PC-9 (cell line): ENCODE measurements at regions not wholly inside any gene's neighbourhood (a gene's known extent, or its start where the extent isn't known, plus 50 kb on each side); places are given as distances from the start of the nearest gene placed in this dataset.

Experiments used
- BruUV-seq: library from RNA; stranded (reverse); fragments of 400-500 nt; replicated peaks from 2 replicates; lab custom pipeline; 2021; lab: Mats Ljungman, UMichigan
- CTCF ChIA-PET: fragments of 300-600 bp; sonication (Branson Sonifier 250); formaldehyde crosslinking; loops from one replicate; lab custom pipeline; 2022; ENCODE audit warnings: antibody characterized with exemption; lab: Charles Lee
- POLR2A ChIA-PET: fragments of 300-600 bp; sonication (Branson Sonifier 250); formaldehyde crosslinking; loops from one replicate; lab custom pipeline; 2022; ENCODE audit warnings: antibody characterized with exemption; ENCODE audit not compliant: unreplicated experiment; lab: Charles Lee
- DNase-seq, 2 experiments: peaks; one replicate each; pipeline versions ENCODE4 v3.0.0 to v3.0.0-alpha.2; 2015 to 2022; ENCODE audit warnings: mixed read lengths in 1 of 2
- H2AFZ ChIP-seq: fragments of 200-600 bp; sonication (generic); 2 replicates; pipeline ENCODE4 v1.8.1; 2017; ENCODE audit warnings: antibody characterized with exemption
- H3F3A ChIP-seq: fragments of 200-600 bp; sonication (generic); 2 replicates; pipeline ENCODE4 v1.8.1; 2017; ENCODE audit warnings: antibody characterized with exemption, mild to moderate bottlenecking, low read depth; ENCODE audit not compliant: insufficient read depth
- H3K27ac ChIP-seq: fragments of 200-600 bp; sonication (generic); 2 replicates; pipeline ENCODE4 v1.6.1; 2016; ENCODE audit warnings: mixed run types
- H3K27me3 ChIP-seq: fragments of 200-600 bp; sonication (generic); 2 replicates; pipeline ENCODE4 v1.6.1; 2016; ENCODE audit warnings: low read depth, mixed run types; ENCODE audit not compliant: insufficient read depth
- H3K36me3 ChIP-seq: fragments of 200-600 bp; sonication (generic); 2 replicates; pipeline ENCODE4 v1.6.1; 2016; ENCODE audit warnings: low read depth, mixed run types
- H3K4me1 ChIP-seq: fragments of 200-600 bp; sonication (generic); replicated peaks from 2 replicates; pipeline ENCODE4 v1.6.1; 2016; ENCODE audit warnings: mixed run types; ENCODE audit not compliant: insufficient read depth
- H3K4me2 ChIP-seq: fragments of 200-600 bp; sonication (generic); 2 replicates; pipeline ENCODE4 v1.6.1; 2017; ENCODE audit warnings: mixed run types
- H3K4me3 ChIP-seq: fragments of 200-600 bp; sonication (generic); 2 replicates; pipeline ENCODE4 v1.6.1; 2016; ENCODE audit warnings: mixed run types
- H3K79me2 ChIP-seq: fragments of 200-600 bp; sonication (generic); 2 replicates; pipeline ENCODE4 v1.6.1; 2017; ENCODE audit warnings: low read depth, mixed run types
- H3K9me2 ChIP-seq: fragments of 200-600 bp; sonication (generic); 2 replicates; pipeline ENCODE4 v1.8.1; 2017; ENCODE audit warnings: mild to moderate bottlenecking; ENCODE audit not compliant: insufficient read depth
- H3K9me3 ChIP-seq: fragments of 200-600 bp; sonication (generic); 2 replicates; pipeline ENCODE4 v1.8.1; 2016; ENCODE audit warnings: low read depth; ENCODE audit not compliant: insufficient read depth
- H4K20me1 ChIP-seq: fragments of 200-600 bp; sonication (generic); 2 replicates; pipeline ENCODE4 v1.8.1; 2017; ENCODE audit not compliant: insufficient read depth
- CTCF ChIP-seq: fragments of 200-600 bp; sonication (generic); conservative IDR thresholded peaks from 2 replicates; pipeline ENCODE4 v1.6.1; 2017; ENCODE audit warnings: mixed run types, antibody characterized with exemption, mild to moderate bottlenecking, moderate library complexity
- EZH2 ChIP-seq: fragments of 200-600 bp; sonication (generic); IDR thresholded peaks from 2 replicates; pipeline ENCODE4 v1.8.0; 2017; ENCODE audit warnings: antibody characterized with exemption, low read depth
- intact Hi-C: fragments of 100-400 bp; cut with micrococcal nuclease; formaldehyde crosslinking; loops from one replicate; pipeline ENCODE4 v1.10.0; 2022; ENCODE audit not compliant: unreplicated experiment

- Histone ChIP-seq H3K4me1 (no peaks in the 10 kb centered on the region), H3K9me2 (no peaks in the 10 kb centered on the region; the same call in 1 of the 2 replicates), H4K20me1 (no peaks in the 10 kb centered on the region), H3K9me3 (0 out of 2 replicates have a peak, but pooled peaks cover 6% of the 10 kb centered on the region), H3K79me2 (no peaks in the 10 kb centered on the region), H2AFZ (no peak overlapping the region), H3K4me3 (no peak overlapping the region), H3F3A (no peaks in the 10 kb centered on the region), H3K36me3 (no peaks in the 10 kb centered on the region), H3K4me2 (no peak overlapping the region), H3K27ac (no peak overlapping the region), H3K27me3 (no peaks in the 10 kb centered on the region)
- ChIA-PET POLR2A (no interaction called here), CTCF (no interaction called here)
- TF ChIP-seq EZH2 (no peak), CTCF (no peak)
- DNase-seq: no peak
- intact Hi-C loops: no loop called here
- BruUV-seq: no TSS peak
Measured at GRCh38 chr7:24175603-24176002, 108.4 kb upstream of the NPY start.

- no TSS peak for BruUV-seq
- no peak for DNase-seq
- ChIA-PET CTCF (no interaction called here), POLR2A (no interaction called here)
- TF ChIP-seq CTCF (no peak), EZH2 (no peak)
- Histone ChIP-seq H3K27me3 (no peaks in the 10 kb centered on the region), H3K4me2 (no peak overlapping the region), H3K36me3 (no peaks in the 10 kb centered on the region), H3K79me2 (no peaks in the 10 kb centered on the region), H3K9me2 (no peaks in the 10 kb centered on the region; the same call in 1 of the 2 replicates), H3K9me3 (0 out of 2 replicates have a peak, but pooled peaks cover 6% of the 10 kb centered on the region), H3K4me1 (no peaks in the 10 kb centered on the region), H3K27ac (no peak overlapping the region), H4K20me1 (no peaks in the 10 kb centered on the region), H3K4me3 (no peak overlapping the region), H3F3A (no peaks in the 10 kb centered on the region), H2AFZ (no peak overlapping the region)
- intact Hi-C loops: no loop called here
Measured at GRCh38 chr7:24178811-24179570, 105.0 kb upstream of the NPY start.

DNA sequence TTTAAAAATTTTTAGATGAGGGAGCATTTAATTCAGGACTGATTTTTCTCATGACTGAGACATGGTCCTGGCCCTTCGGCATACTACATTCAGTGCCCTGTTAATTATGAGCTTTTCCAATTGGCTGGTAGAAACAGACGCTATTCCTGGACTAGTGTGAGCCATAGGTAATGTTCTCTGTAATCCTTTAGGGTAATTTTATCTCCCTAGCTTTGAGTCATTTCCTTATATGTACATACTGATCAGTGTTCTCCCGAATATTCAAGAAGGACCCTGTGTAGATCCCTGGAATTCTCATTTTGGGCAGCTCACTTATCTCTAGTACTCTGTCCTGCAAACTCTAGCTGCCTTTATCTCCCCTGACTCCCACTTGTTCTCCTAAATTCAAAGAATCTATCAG lies 92.6 kb upstream of the NPY start:
- intact Hi-C loops: no loop called here
- no peak overlapping the region for H3K27ac ChIP-seq
- H3K4me2 ChIP-seq: no peak overlapping the region
- ChIA-PET CTCF (no interaction called here), POLR2A (no interaction called here)
- no peaks in the 10 kb centered on the region for H3K79me2 ChIP-seq
- H3K9me2 ChIP-seq: no peaks in the 10 kb centered on the region
- no peaks in the 10 kb centered on the region for H3K36me3 ChIP-seq
- H2AFZ ChIP-seq: no peak overlapping the region
- no peaks in the 10 kb centered on the region for H3F3A ChIP-seq
- no peak for DNase-seq
- no peak overlapping the region for H3K4me3 ChIP-seq
- H3K4me1 ChIP-seq: peaks cover 10% of the 10 kb centered on the region; the same call in 1 of the 2 replicates
- TF ChIP-seq CTCF (no peak), EZH2 (no peak)
- BruUV-seq: no TSS peak
- no peaks in the 10 kb centered on the region for H4K20me1 ChIP-seq
- H3K27me3 ChIP-seq: no peaks in the 10 kb centered on the region
- H3K9me3 ChIP-seq: no peaks in the 10 kb centered on the region
